CD4-positive, alpha-beta memory T cell (primary cell): ENCODE measurements at regions not wholly inside any gene's neighbourhood (a gene's known extent, or its start where the extent isn't known, plus 50 kb on each side); places are given as distances from the start of the nearest gene placed in this dataset.

ENCODE experiments used
- CTCF ChIA-PET: fragments of 350-600 bp; sonication (Branson Sonifier 250); formaldehyde crosslinking; loops from one replicate; lab custom pipeline; 2021; ENCODE audit warnings: inconsistent platforms; ENCODE audit not compliant: partially characterized antibody; lab: Charles Lee
- POLR2A ChIA-PET: fragments of 350-600 bp; sonication (Branson Sonifier 250); formaldehyde crosslinking; loops from one replicate; lab custom pipeline; 2021; ENCODE audit not compliant: partially characterized antibody; lab: Charles Lee
- DNase-seq, 5 donors: peaks; one replicate each; pipeline versions ENCODE4 v3.0.0 to v3.0.0-alpha.2; 2020 to 2022; ENCODE audit warnings: mixed read lengths in 1 of 5
- H3K27ac ChIP-seq: one replicate; pipeline ENCODE4 v1.7.0; 2013; ENCODE audit warnings: low read depth, low read length
- H3K27me3 ChIP-seq: 2 replicates; pipeline ENCODE4 v1.7.0; 2013; ENCODE audit warnings: mild to moderate bottlenecking, low read length, moderate library complexity; ENCODE audit not compliant: insufficient read depth
- H3K36me3 ChIP-seq: 2 replicates; pipeline ENCODE4 v1.7.0; 2013; ENCODE audit warnings: mild to moderate bottlenecking, low read length, moderate library complexity; ENCODE audit not compliant: insufficient read depth
- H3K4me1 ChIP-seq: 2 replicates; pipeline ENCODE4 v1.7.0; 2013; ENCODE audit warnings: mild to moderate bottlenecking, low read length, moderate library complexity; ENCODE audit not compliant: insufficient read depth
- H3K4me3 ChIP-seq, 2 donors: one replicate each; pipeline ENCODE4 v1.7.0; 2013; ENCODE audit warnings: low read length in 2 of 2, mild to moderate bottlenecking in 1 of 2
- H3K9me3 ChIP-seq, 2 donors: one replicate each; pipeline ENCODE4 v1.7.0; 2013; ENCODE audit warnings: low read length in 2 of 2, control low read depth in 1 of 2; ENCODE audit not compliant: control insufficient read depth in 1 of 2
- H3K27ac Mint-ChIP-seq, 7 donors: one replicate each; pipeline ENCODE4 v1.8.0; 2020 to 2021; ENCODE audit warnings: mixed read lengths in 7 of 7, mild to moderate bottlenecking in 6 of 7, inconsistent platforms in 3 of 7, moderate library complexity in 3 of 7
- H3K27me3 Mint-ChIP-seq, 2 donors: one replicate each; pipeline ENCODE4 v1.8.0; 2020 to 2021; ENCODE audit warnings: mixed read lengths in 2 of 2
- H3K36me3 Mint-ChIP-seq, 2 donors: one replicate each; pipeline ENCODE4 v1.8.0; 2020 to 2021; ENCODE audit warnings: mixed read lengths in 2 of 2, inconsistent platforms in 1 of 2, mild to moderate bottlenecking in 1 of 2
- H3K4me1 Mint-ChIP-seq, 4 donors: one replicate each; pipeline ENCODE4 v1.8.0; 2020 to 2021; ENCODE audit warnings: mixed read lengths in 4 of 4, mild to moderate bottlenecking in 1 of 4
- H3K4me3 Mint-ChIP-seq, 8 donors: one replicate each; pipeline ENCODE4 v1.8.0; 2020 to 2021; ENCODE audit warnings: mixed read lengths in 8 of 8, mild to moderate bottlenecking in 7 of 8, moderate library complexity in 6 of 8, inconsistent platforms in 3 of 8
- H3K9me3 Mint-ChIP-seq, 8 donors: one replicate each; pipeline ENCODE4 v1.8.0; 2020 to 2021; ENCODE audit warnings: mixed read lengths in 8 of 8, mild to moderate bottlenecking in 5 of 8, inconsistent platforms in 3 of 8, moderate library complexity in 1 of 8
- intact Hi-C: fragments of 100-400 bp; cut with micrococcal nuclease; formaldehyde crosslinking; loops from one replicate; pipeline ENCODE4 v1.15.1; 2023

DNA sequence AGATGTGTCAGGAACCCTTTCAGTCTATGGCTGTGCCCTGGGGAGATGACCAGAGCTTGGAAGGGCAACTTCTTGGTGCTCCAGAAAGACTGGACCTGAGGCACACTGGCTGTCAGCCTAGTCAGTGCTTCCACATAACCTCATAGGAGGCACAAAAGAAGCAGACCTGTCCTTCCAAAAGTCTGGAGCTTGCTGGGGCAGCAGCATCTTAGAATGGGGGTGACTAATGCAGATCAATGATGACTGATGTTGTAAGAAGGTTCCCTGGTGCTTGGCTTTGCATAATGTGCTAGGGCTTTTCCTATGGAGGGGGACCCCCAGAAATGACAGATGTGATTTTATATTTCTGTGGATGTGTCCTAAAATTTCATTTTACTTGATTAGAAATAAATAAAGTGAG, 255.7 kb upstream of the THUMPD2 start:
- H3K4me3 Mint-ChIP-seq = no peak overlapping the region
- Histone ChIP-seq H3K27ac (no peak overlapping the region), H3K36me3 (no peaks in the 10 kb centered on the region), H3K9me3 (no peaks in the 10 kb centered on the region), H3K4me3 (no peak overlapping the region), H3K4me1 (no peaks in the 10 kb centered on the region), H3K27me3 (no peaks in the 10 kb centered on the region)
- ChIA-PET POLR2A (no interaction called here), CTCF (no interaction called here)
- no peaks in the 10 kb centered on the region for H3K36me3 Mint-ChIP-seq
- H3K27ac Mint-ChIP-seq = no peak overlapping the region
- no peak for DNase-seq
- H3K27me3 Mint-ChIP-seq = no peaks in the 10 kb centered on the region
- intact Hi-C loops = no loop called here
- H3K9me3 Mint-ChIP-seq = peaks cover 0 to 6% (median 0%) of the 10 kb centered on the region in 8 donors
- H3K4me1 Mint-ChIP-seq = no peaks in the 10 kb centered on the region

DNA sequence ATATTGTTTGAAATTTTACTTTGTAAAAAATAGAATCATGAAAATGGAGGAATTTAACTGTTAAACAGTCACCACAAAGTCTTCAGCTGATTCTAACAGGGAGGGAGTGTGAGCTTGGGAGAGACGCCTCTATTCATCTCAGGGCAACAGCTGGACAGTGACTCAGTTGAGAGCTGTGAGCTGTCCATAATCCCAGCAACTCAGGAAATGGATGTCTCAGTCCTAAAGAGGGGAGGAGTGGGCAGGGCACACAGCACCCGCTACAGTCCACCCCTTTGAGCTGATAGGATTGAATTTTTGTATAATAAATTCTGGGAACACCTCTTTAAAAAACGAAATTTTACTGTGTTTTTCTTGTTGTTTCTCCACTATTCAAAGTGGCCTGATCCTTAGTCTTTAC, 255.1 kb upstream of the THUMPD2 start:
- H3K36me3 Mint-ChIP-seq = no peaks in the 10 kb centered on the region
- no peaks in the 10 kb centered on the region for H3K4me1 Mint-ChIP-seq
- Histone ChIP-seq H3K27ac (no peak overlapping the region), H3K27me3 (no peaks in the 10 kb centered on the region), H3K4me1 (no peaks in the 10 kb centered on the region), H3K4me3 (no peak overlapping the region), H3K9me3 (no peaks in the 10 kb centered on the region), H3K36me3 (no peaks in the 10 kb centered on the region)
- no peak for DNase-seq
- intact Hi-C loops = no loop called here
- POLR2A ChIA-PET = no interaction called here
- H3K27ac Mint-ChIP-seq = no peak overlapping the region
- H3K4me3 Mint-ChIP-seq = no peak overlapping the region
- H3K9me3 Mint-ChIP-seq = peaks cover 0 to 6% (median 1%) of the 10 kb centered on the region in 8 donors
- CTCF ChIA-PET = no interaction called here
- H3K27me3 Mint-ChIP-seq = no peaks in the 10 kb centered on the region

DNA sequence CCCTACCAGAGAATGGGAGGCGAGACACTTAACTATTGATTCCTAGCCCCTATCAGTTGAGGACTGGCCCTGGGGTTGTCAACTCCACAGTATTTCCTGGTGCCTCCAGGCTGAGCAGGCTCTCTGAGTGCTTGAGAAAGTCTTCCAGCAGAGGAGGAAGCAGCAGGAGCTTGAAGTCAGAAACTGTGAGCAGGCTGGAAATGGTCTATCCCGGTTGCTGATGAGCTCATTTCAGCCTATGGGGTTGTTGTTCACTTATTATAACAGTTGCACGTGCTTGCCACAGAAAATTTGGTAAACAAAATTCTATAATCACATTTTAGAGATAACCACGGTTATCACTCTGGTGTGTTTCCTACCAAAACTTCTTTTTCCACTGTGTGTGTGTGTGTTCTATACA, 254.7 kb upstream of the THUMPD2 start:
- H3K27me3 ChIP-seq = no peaks in the 10 kb centered on the region
- Mint-ChIP-seq H3K4me1 (no peaks in the 10 kb centered on the region), H3K4me3 (no peak overlapping the region), H3K27ac (no peak overlapping the region), H3K36me3 (no peaks in the 10 kb centered on the region), H3K9me3 (peaks cover 0 to 6% (median 1%) of the 10 kb centered on the region in 8 donors), H3K27me3 (no peaks in the 10 kb centered on the region)
- intact Hi-C loops = no loop called here
- no peak overlapping the region for H3K27ac ChIP-seq
- no peak for DNase-seq
- H3K36me3 ChIP-seq = no peaks in the 10 kb centered on the region
- H3K9me3 ChIP-seq = no peaks in the 10 kb centered on the region
- ChIA-PET CTCF (no interaction called here), POLR2A (no interaction called here)
- no peak overlapping the region for H3K4me3 ChIP-seq
- no peaks in the 10 kb centered on the region for H3K4me1 ChIP-seq

DNA sequence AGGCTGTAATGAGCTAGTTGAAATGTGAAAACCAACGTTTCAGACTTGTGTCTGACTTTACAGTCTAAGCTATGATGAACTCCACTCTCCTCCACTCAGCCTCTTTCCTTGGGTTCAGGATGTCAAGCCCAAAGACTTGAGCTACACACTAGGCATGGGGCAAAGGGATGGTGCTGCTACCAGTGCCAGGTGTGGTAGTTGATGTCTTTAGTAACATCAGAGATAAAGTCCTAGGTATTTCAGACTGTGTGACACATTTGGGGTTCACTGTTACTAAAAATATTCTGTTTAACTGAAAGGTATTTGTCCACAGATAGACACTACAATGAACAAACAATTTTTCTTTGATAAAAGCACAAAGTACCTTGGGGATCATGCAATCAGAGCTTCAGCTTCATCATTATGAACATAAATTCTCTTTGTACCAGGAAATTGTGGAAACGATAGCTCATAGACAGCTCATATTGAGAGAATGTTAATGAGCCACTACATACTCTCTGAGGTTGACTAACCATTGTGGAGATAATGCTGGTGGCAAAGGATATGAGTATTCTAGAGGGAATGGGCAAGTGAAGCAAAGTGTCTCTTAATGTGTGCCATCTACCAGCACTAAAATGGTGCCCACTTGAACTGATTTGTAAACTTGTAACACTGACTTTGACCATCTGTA, 253.7 kb upstream of the THUMPD2 start:
- no peaks in the 10 kb centered on the region for H3K36me3 Mint-ChIP-seq
- Histone ChIP-seq H3K9me3 (no peaks in the 10 kb centered on the region), H3K27me3 (no peaks in the 10 kb centered on the region), H3K36me3 (no peaks in the 10 kb centered on the region), H3K4me1 (no peaks in the 10 kb centered on the region), H3K4me3 (no peak overlapping the region), H3K27ac (no peak overlapping the region)
- H3K9me3 Mint-ChIP-seq = peaks cover 0 to 6% (median 0%) of the 10 kb centered on the region in 8 donors
- no peak overlapping the region for H3K27ac Mint-ChIP-seq
- no peak for DNase-seq
- no peaks in the 10 kb centered on the region for H3K4me1 Mint-ChIP-seq
- no peaks in the 10 kb centered on the region for H3K27me3 Mint-ChIP-seq
- intact Hi-C loops = no loop called here
- ChIA-PET CTCF (no interaction called here), POLR2A (no interaction called here)
- no peak overlapping the region for H3K4me3 Mint-ChIP-seq

DNA sequence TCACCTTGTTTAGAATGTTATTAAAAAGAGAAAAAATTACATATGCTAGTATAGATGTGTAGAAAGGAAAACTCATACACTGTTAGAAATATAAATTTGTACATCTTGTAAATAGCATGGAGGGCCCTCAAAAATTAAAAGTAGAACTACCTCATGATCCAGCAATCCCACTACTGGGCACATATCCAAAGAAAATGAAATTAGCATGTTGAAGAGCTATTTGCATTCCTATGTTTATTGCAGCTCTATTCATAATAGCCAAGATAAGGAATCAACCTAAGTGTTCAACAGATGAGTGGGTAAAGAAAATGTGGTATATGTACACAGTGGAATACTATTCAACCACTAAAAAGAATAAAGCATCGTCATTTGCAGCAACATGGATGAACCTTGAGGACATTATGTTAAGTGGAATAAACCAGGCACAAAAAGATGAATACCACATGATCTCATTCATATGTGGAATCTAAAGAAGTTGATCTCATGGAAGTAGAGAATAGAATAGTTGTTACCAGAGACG, 251.5 kb upstream of the THUMPD2 start:
- Histone ChIP-seq H3K9me3 (no peaks in the 10 kb centered on the region), H3K4me1 (no peaks in the 10 kb centered on the region), H3K4me3 (no peak overlapping the region), H3K36me3 (no peaks in the 10 kb centered on the region), H3K27me3 (no peaks in the 10 kb centered on the region), H3K27ac (no peak overlapping the region)
- Mint-ChIP-seq H3K27ac (no peak overlapping the region), H3K27me3 (no peaks in the 10 kb centered on the region), H3K36me3 (no peaks in the 10 kb centered on the region), H3K4me3 (no peak overlapping the region), H3K4me1 (no peaks in the 10 kb centered on the region), H3K9me3 (peaks cover 0 to 6% (median 4%) of the 10 kb centered on the region in 8 donors)
- DNase-seq = no peak
- intact Hi-C loops = no loop called here
- CTCF ChIA-PET = no interaction called here
- POLR2A ChIA-PET = no interaction called here

DNA sequence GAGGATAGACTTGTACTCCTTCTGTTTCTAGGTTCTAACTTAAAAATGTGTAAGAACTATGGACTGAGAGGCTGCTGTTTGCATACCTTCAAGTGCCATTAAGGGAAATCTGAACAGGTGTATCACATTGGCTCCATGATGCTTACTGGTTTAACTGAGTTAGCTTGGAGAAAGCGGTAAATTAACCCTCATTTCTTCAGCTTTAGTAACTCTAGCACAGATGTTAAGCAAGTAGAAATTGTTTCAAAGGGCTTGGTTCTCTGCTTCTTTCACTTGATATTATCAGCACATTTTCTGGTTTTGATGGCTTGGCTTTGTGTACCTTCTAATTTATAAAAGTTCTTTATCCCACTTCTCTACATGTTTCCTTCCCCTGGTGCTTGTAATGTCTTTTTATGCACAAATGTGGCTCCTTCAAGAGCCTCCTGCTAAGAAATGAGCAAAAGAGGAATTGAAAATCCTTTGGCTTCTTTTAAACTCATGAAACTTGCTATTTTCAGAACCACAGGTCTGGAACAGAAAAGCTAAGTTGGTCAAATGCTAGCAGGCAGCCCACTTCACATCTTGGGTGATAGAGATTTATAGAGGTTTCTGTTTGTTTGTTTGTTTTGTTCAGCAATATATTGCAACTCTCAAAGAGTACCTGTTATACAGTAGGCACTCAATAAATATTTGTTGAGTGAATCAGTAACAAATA, 249.9 kb upstream of the THUMPD2 start:
- no peaks in the 10 kb centered on the region for H3K27me3 ChIP-seq
- H3K4me3 ChIP-seq = no peak overlapping the region
- no peaks in the 10 kb centered on the region for H3K36me3 Mint-ChIP-seq
- H3K4me1 Mint-ChIP-seq = no peaks in the 10 kb centered on the region
- H3K9me3 Mint-ChIP-seq = peaks cover 0 to 13% (median 8%) of the 10 kb centered on the region in 8 donors
- H3K27ac ChIP-seq = no peak overlapping the region
- no peaks in the 10 kb centered on the region for H3K4me1 ChIP-seq
- ChIA-PET CTCF (no interaction called here), POLR2A (no interaction called here)
- no peak overlapping the region for H3K27ac Mint-ChIP-seq
- DNase-seq = no peak
- H3K27me3 Mint-ChIP-seq = no peaks in the 10 kb centered on the region
- H3K4me3 Mint-ChIP-seq = no peak overlapping the region
- H3K36me3 ChIP-seq = no peaks in the 10 kb centered on the region
- H3K9me3 ChIP-seq = no peaks in the 10 kb centered on the region
- intact Hi-C loops = no loop called here

DNA sequence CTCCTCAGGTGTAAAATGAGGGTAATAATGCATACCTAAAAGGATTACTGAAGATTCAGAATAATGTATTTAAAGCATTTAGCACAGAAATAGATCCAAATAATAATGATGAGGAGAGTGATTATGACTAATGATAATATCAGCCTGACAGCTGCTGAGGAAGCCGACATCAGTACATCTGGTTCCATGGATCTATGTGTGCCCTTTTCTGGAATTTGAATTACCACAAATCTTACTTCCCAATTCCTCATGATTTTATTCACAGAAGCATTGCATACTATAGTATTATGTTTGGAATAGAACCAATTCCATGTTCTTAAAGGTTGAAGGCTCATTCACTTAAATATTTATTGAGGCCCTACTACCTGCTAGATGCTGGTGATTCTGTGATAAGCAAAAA, 248.9 kb upstream of the THUMPD2 start:
- Histone ChIP-seq H3K4me3 (no peak overlapping the region), H3K27ac (no peak overlapping the region), H3K36me3 (no peaks in the 10 kb centered on the region), H3K4me1 (no peaks in the 10 kb centered on the region), H3K27me3 (no peaks in the 10 kb centered on the region), H3K9me3 (no peaks in the 10 kb centered on the region)
- Mint-ChIP-seq H3K36me3 (no peaks in the 10 kb centered on the region), H3K4me1 (no peaks in the 10 kb centered on the region), H3K9me3 (peaks cover 0 to 17% (median 8%) of the 10 kb centered on the region in 8 donors), H3K4me3 (no peak overlapping the region), H3K27me3 (no peaks in the 10 kb centered on the region), H3K27ac (no peak overlapping the region)
- POLR2A ChIA-PET = no interaction called here
- intact Hi-C loops = no loop called here
- no peak for DNase-seq
- CTCF ChIA-PET = no interaction called here
